Cardiac muscle cell (in vitro differentiated cells and primary cell): ENCODE measurements at regions not wholly inside any gene's neighbourhood (a gene's known extent, or its start where the extent isn't known, plus 50 kb on each side); places are given as distances from the start of the nearest gene placed in this dataset.

Experiments
- DNase-seq, 2 donors: peaks; one replicate each; pipeline versions ENCODE4 v3.0.0 to v3.0.0-alpha.2; 2010 to 2017; ENCODE audit warnings: low read depth in 1 of 2, low spot score in 1 of 2
- H3K27ac ChIP-seq: fragments of 200-600 bp; sonication (generic); 2 replicates; pipeline ENCODE4 v1.5.1; 2016
- H3K27me3 ChIP-seq: fragments of 200-600 bp; sonication (generic); 2 replicates; pipeline ENCODE4 v1.6.0; 2016; ENCODE audit warnings: control low read depth
- H3K36me3 ChIP-seq: fragments of 200-600 bp; sonication (generic); 2 replicates; pipeline ENCODE4 v1.5.1; 2016; ENCODE audit warnings: control low read depth
- H3K4me1 ChIP-seq: fragments of 200-600 bp; sonication (generic); 2 replicates; pipeline ENCODE4 v1.8.1; 2017; ENCODE audit warnings: low read depth, mild to moderate bottlenecking, mixed run types
- H3K4me3 ChIP-seq: fragments of 200-600 bp; sonication (generic); 2 replicates; pipeline ENCODE4 v1.5.1; 2016; ENCODE audit warnings: mild to moderate bottlenecking
- H3K9me3 ChIP-seq: fragments of 200-600 bp; sonication (generic); 2 replicates; pipeline ENCODE4 v1.5.1; 2017; ENCODE audit warnings: low read depth, mild to moderate bottlenecking, control low read depth
- TF ChIP-seq, protein P1 (sequence below): IDR thresholded peaks from 2 replicates; pipeline ENCODE4 v1.5.1; 2012; ENCODE audit warnings: low read depth, mild to moderate bottlenecking, low read length

DNA sequence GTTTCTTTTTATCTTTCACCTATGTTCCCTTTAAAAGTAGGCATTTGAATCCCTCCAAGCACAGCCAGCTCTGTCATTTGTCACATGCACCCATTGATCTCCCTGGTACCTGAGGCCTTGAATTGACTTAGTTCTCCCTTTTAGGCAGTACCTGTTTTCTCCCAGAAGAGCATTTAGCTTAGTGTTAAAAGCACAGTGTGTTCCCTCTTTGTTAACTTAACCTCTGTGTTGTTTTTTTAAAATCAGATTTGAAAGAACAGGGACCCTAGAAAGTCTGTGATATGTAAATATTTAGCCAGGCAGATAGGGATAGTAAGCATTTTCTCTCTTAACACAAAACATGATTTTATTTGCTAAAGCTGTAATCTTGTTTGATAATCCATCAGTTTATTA lies 113.8 kb upstream of the SPATA31D4 start:
- Histone ChIP-seq H3K36me3 (no peaks in the 10 kb centered on the region), H3K4me3 (no peak overlapping the region), H3K27me3 (peaks cover 21% of the 10 kb centered on the region), H3K27ac (no peak overlapping the region), H3K9me3 (no peaks in the 10 kb centered on the region), H3K4me1 (peaks cover 9% of the 10 kb centered on the region)
- no peak for DNase-seq
- TF ChIP-seq, protein P1, sequence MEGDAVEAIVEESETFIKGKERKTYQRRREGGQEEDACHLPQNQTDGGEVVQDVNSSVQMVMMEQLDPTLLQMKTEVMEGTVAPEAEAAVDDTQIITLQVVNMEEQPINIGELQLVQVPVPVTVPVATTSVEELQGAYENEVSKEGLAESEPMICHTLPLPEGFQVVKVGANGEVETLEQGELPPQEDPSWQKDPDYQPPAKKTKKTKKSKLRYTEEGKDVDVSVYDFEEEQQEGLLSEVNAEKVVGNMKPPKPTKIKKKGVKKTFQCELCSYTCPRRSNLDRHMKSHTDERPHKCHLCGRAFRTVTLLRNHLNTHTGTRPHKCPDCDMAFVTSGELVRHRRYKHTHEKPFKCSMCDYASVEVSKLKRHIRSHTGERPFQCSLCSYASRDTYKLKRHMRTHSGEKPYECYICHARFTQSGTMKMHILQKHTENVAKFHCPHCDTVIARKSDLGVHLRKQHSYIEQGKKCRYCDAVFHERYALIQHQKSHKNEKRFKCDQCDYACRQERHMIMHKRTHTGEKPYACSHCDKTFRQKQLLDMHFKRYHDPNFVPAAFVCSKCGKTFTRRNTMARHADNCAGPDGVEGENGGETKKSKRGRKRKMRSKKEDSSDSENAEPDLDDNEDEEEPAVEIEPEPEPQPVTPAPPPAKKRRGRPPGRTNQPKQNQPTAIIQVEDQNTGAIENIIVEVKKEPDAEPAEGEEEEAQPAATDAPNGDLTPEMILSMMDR: no peak

DNA sequence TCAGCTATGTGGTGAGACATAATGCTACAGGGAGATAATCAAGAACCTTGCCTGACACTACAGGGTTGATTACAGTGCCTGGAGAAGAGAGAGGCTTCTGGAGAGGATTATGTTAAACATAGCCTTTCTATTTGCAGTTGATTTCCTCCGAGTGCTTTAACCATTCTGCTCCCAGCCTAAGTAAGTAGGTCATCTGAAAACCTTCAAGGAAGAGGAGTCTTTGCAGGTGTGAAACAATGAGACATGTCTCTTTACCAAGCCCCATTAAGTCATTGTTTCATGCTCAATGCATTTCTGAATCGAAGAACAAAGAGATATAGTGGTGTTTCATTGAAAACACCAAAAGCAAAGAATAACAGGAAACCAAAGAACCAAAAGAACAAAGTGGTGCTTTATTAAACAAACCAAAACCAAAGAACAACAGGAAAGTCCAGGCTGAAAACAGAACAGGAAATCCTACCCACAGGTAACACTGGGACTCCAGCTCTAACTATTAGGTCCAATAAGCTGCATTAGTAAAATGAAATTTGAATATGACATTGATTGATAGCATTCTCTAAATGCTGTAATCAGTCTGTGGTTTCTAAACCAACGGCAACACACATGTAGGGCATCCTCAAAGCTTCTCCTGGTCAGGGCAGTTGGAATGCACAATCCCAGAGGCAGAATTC lies 113.3 kb upstream of the SPATA31D4 start:
- Histone ChIP-seq H3K27ac (no peak overlapping the region), H3K27me3 (peaks cover 26% of the 10 kb centered on the region), H3K4me1 (peaks cover 9% of the 10 kb centered on the region), H3K9me3 (no peaks in the 10 kb centered on the region), H3K36me3 (no peaks in the 10 kb centered on the region), H3K4me3 (no peak overlapping the region)
- TF ChIP-seq, protein P1: no peak
- DNase-seq: peak in 1 of 2 donors; percentile 23

DNA sequence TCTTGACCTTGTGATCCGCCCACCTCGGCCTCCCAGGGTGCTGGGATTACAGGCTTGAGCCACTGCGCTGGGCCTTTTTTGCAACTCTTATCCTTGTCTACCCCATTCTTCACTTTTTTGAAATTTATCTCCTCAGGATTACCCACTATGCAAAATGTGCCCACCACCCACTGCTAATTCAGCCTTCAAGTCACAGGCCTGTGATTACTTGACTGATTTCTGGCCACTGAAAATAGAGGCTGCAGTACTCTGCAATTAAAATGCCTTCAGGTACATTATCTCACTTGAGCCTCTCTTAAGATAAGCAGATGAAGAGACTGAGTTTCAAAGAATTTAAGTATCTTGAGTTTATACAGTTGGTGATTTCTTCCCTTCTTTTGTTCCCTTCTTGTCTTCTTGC lies 112.4 kb upstream of the SPATA31D4 start:
- Histone ChIP-seq H3K27ac (no peak overlapping the region), H3K9me3 (no peaks in the 10 kb centered on the region), H3K4me3 (no peak overlapping the region), H3K27me3 (peaks cover 26% of the 10 kb centered on the region), H3K4me1 (peaks cover 9% of the 10 kb centered on the region), H3K36me3 (no peaks in the 10 kb centered on the region)
- TF ChIP-seq, protein P1: no peak
- DNase-seq: no peak

DNA sequence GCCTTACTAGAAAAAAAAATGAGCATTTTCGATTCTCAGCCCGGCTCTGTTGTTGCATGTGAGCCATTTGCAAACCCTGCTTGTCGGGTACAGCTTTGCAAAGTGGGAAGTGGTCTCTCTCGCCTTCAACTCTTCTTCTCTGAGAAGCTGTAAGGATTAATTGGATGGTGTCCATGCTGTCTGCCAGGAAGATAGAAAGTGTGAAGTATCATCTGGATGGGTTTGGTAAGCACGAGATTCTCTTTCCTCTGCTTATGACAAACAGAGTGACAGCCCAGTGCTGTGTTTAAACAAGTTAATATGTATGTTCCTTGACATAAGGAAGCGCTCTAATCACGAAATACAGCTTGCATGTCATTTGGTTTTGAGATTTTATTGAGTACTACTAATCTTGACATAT lies 109.1 kb upstream of the SPATA31D4 start:
- no peak for DNase-seq
- TF ChIP-seq, protein P1: no peak
- no peak overlapping the region for H3K4me3 ChIP-seq
- H3K4me1 ChIP-seq: peaks cover 16% of the 10 kb centered on the region
- H3K27me3 ChIP-seq: peaks cover 9% of the 10 kb centered on the region
- H3K36me3 ChIP-seq: no peaks in the 10 kb centered on the region
- H3K9me3 ChIP-seq: no peaks in the 10 kb centered on the region
- H3K27ac ChIP-seq: no peak overlapping the region

DNA sequence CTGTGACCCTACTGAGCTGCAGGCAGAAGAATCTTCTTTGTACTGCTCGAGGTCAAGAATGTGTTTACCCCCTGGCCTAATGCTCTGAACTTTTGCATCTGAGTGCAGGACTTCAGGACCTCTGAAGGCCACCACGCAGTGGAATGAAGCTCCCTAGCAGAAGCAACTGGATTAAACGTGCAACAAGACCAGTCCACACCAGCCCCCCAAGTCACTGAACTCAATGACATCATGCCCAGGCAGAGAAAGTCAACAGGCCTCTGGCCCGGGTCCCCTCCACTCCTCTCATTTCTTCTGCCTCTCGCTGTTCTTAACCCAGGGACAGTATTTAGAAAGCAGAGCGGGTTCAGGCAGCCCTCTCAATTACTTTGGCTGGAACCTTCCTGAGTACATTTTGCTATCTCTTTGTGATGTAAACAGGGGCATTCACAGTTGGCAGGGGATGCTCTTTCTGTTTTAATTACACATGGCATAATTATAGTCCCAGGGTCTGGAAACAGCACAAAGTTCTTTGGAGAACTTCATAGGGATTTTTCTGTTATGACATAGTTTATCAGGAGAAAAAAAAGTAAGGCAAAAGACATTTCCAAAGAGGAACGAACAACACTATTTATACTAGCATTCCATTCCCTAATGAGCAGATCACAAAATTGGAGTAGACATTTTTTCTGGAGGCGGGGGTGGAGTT lies 108.2 kb upstream of the SPATA31D4 start:
- Histone ChIP-seq H3K27me3 (peaks cover 10% of the 10 kb centered on the region), H3K4me1 (peaks cover 10% of the 10 kb centered on the region), H3K36me3 (no peaks in the 10 kb centered on the region), H3K9me3 (no peaks in the 10 kb centered on the region), H3K4me3 (no peak overlapping the region), H3K27ac (no peak overlapping the region)
- DNase-seq: peak in 1 of 2 donors; percentile 5
- TF ChIP-seq, protein P1: no peak
